Duodenal mucosa (tissue), 2 donors: ENCODE measurements at regions not wholly inside any gene's neighbourhood (a gene's known extent, or its start where the extent isn't known, plus 50 kb on each side); places are given as distances from the start of the nearest gene placed in this dataset.

Experiments
- H3K27ac ChIP-seq: one replicate; pipeline ENCODE4 v1.7.0; 2013; ENCODE audit warnings: low read depth, low read length
- H3K27me3 ChIP-seq, 2 donors: one replicate each; pipeline ENCODE4 v1.7.0; 2013; ENCODE audit warnings: low read length in 2 of 2, control low read depth in 1 of 2; ENCODE audit not compliant: insufficient read depth in 2 of 2, control insufficient read depth in 1 of 2
- H3K36me3 ChIP-seq, 2 donors: one replicate each; pipeline ENCODE4 v1.7.0; 2013; ENCODE audit warnings: low read length in 2 of 2, control low read depth in 1 of 2; ENCODE audit not compliant: insufficient read depth in 2 of 2, control insufficient read depth in 1 of 2
- H3K4me1 ChIP-seq, 2 donors: one replicate each; pipeline ENCODE4 v1.7.0; 2013; ENCODE audit warnings: low read length in 2 of 2, control low read depth in 1 of 2; ENCODE audit not compliant: insufficient read depth in 2 of 2, control insufficient read depth in 1 of 2
- H3K4me3 ChIP-seq, 2 donors: one replicate each; pipeline ENCODE4 v1.7.0; 2013; ENCODE audit warnings: low read length in 2 of 2, low read depth in 1 of 2
- H3K9ac ChIP-seq, 2 donors: one replicate each; pipeline ENCODE4 v1.7.0; 2013; ENCODE audit warnings: low read length in 2 of 2, low read depth in 1 of 2
- H3K9me3 ChIP-seq, 2 donors: one replicate each; pipeline ENCODE4 v1.7.0; 2013; ENCODE audit warnings: low read length in 2 of 2, control low read depth in 1 of 2; ENCODE audit not compliant: control insufficient read depth in 1 of 2

DNA sequence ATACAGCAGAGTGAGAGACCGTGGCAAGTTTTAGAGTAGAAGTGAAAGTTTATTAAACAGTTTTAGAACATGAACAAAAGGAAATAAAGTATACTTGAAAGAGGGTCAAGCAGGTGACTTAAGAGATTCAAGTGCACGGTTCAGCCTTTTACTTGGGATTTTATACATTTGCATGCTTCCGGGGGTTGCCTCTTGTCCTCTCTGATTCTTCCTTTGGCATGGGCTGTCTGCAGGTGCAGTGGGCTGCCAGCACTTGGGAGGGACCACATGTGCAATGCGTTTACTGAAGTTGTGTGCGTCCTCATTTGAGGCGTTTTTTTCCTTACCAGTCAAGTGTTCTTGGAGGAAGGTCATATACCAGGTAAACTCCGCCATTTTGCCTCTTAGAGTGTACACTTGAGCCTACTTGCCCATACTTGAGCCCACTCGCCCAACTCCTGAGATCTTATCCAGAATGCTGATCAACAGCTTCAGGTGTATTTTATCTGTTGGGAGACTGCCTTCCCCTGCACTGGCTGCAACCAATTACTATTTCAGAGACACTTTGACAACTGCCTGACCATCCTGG is 195.2 kb downstream of the IRX5 start:
- H3K27ac ChIP-seq = no peak overlapping the region
- no peaks in the 10 kb centered on the region for H3K36me3 ChIP-seq
- H3K4me1 ChIP-seq = no peaks in the 10 kb centered on the region
- peaks cover 0 to 9% of the 10 kb centered on the region in 2 donors for H3K9me3 ChIP-seq
- H3K9ac ChIP-seq = no peak overlapping the region
- H3K4me3 ChIP-seq = no peak overlapping the region
- no peaks in the 10 kb centered on the region for H3K27me3 ChIP-seq

DNA sequence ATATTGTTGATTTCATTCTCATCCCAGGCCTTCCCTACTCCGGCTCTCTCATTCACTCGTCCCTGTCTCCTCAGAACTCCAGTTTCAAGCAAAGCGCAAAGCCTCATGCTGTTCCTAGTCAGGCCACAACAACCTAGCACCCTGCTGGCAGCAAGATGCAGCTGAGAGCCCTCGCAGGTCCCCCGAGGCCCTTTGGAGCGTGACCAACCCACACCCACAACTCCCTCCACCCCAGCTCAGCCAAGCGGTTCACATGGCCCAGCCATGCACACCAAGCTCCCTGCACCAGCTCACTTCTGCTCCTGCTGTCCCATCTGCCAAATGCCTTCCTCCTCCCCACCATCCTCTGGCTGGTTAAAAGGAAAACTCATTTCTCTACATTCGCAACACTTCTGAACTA is 195.8 kb downstream of the IRX5 start:
- no peaks in the 10 kb centered on the region for H3K36me3 ChIP-seq
- no peaks in the 10 kb centered on the region for H3K4me1 ChIP-seq
- no peak overlapping the region for H3K4me3 ChIP-seq
- no peak overlapping the region for H3K9ac ChIP-seq
- no peaks in the 10 kb centered on the region for H3K27me3 ChIP-seq
- H3K27ac ChIP-seq = no peak overlapping the region
- H3K9me3 ChIP-seq = peaks cover 0 to 9% of the 10 kb centered on the region in 2 donors

DNA sequence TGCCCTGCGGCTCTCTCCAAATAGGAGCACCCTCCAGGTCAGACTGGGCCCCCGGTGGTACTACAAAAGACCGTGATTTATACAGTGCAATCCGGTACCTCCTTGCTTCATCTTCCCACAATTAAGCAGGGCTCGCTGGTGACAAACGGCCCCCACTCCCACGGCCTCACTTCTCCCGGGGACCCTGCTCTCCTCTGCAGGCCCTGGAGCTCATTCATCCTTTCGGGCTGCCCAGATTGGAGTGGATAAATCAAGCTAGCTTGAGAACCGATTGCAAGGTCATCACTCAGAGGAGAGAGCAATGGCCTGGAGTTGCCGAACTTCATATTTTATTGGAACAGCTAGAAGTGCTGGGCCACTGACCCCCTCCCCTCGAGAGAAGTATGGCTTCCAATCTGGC is 193.5 kb upstream of the IRX6 start:
- H3K4me1 ChIP-seq = no peaks in the 10 kb centered on the region
- H3K4me3 ChIP-seq = no peak overlapping the region
- H3K27me3 ChIP-seq = no peaks in the 10 kb centered on the region
- H3K9ac ChIP-seq = no peak overlapping the region
- no peaks in the 10 kb centered on the region for H3K9me3 ChIP-seq
- H3K36me3 ChIP-seq = no peaks in the 10 kb centered on the region
- no peak overlapping the region for H3K27ac ChIP-seq

DNA sequence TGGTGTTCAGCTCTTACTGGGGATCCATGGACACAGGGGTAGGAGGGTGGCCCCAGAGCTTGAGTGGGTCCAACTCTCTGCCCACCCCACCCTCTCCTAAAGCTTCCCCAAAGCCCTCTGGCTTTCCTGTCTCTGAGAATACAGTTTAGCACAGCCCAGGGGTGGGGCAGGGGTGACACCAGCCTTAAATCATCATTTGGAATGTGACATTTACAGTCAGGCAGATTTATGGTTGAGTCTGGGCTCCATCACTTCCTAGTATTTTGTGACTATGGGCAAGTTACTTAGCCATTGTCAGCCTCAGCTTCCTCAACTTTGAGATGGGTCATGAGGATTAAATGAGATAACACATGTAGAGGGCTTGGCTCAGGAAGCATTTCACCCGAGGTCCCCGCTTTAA is 193.1 kb upstream of the IRX6 start:
- Histone ChIP-seq H3K4me1 (no peaks in the 10 kb centered on the region), H3K9me3 (no peaks in the 10 kb centered on the region), H3K9ac (no peak overlapping the region), H3K27me3 (no peaks in the 10 kb centered on the region), H3K4me3 (no peak overlapping the region), H3K36me3 (no peaks in the 10 kb centered on the region), H3K27ac (no peak overlapping the region)

DNA sequence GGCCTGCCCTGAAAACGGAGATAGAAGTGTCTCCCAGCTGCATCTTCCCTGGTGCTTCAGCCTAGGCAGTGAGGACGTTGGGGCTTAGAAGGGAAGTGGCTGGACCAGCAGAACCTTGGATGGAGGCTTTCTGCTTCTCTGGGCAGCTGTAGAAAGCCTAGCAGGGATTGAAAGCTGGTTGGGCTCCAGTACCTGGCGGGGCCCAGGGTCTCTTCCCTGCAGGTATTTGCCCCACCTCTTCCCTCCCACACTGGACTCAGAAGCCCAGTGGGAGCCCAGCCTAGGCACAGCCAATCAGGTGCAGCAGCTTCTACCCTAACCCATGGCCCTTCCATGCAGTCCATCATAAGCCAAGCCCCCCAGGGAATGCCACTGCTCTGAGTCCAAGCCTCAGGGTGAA is 190.3 kb upstream of the IRX6 start:
- Histone ChIP-seq H3K9ac (no peak overlapping the region), H3K36me3 (no peaks in the 10 kb centered on the region), H3K4me1 (no peaks in the 10 kb centered on the region), H3K27me3 (no peaks in the 10 kb centered on the region), H3K27ac (no peak overlapping the region), H3K4me3 (no peak overlapping the region), H3K9me3 (no peaks in the 10 kb centered on the region)

DNA sequence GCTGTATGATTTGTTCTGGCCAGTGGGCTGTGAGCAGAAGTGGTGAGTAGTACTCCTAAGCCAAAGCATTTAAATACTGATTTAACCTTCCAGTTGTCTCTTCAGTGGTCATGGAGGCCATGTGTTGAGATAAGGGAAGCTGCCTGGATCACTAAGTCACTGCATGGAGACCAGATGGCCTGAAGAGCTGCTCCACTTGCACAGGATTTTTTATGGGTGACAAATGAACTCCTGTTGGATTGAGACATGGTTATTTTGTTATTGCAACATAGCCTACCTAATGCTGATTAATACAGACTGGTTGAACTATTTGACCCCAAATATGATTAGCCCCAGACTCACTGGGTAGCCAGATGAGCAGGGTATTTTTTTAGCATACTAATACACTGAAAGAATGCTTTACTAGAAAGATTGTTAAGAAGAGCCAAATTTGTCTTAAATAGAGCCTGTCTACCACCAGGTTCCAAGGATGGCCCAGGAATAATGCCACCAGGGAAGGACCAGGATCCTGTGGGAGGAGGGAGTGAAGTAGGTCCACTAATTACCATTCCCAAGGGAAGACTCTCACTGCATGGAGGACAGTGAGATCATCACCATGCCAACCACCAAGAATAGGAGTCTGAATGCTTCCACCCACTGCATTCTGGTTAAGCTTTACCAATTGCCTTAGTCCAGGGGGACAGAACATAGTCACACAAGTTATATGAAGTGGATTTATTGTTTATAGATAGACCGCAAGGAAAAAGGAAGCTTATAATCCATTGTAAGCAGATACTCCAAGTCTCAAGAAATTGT is 187.4 kb upstream of the IRX6 start:
- no peaks in the 10 kb centered on the region for H3K27me3 ChIP-seq
- H3K36me3 ChIP-seq = no peaks in the 10 kb centered on the region
- H3K9ac ChIP-seq = no peak overlapping the region
- H3K27ac ChIP-seq = no peak overlapping the region
- H3K4me1 ChIP-seq = no peaks in the 10 kb centered on the region
- no peaks in the 10 kb centered on the region for H3K9me3 ChIP-seq
- H3K4me3 ChIP-seq = no peak overlapping the region

DNA sequence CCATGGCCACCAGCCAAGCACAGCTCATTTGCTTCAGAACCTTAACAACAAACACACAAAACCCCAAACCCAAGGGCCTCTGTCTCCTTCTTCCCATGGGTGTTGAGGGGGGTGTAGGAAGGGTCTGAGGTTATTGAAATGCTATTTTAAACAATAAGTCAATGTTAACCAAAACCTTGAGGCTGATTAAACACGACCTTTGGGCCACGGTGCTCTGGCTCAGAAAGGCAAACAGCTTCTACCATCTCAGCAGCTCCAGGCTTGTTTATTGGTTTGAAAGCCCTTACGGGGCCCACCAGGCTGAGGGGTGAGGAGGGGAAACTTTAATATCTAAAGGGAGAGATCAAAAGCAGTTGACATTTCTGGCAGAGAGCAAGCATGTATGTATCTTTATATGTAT is 185.7 kb upstream of the IRX6 start:
- Histone ChIP-seq H3K9ac (no peak overlapping the region), H3K36me3 (no peaks in the 10 kb centered on the region), H3K27me3 (no peaks in the 10 kb centered on the region), H3K4me3 (no peak overlapping the region), H3K9me3 (no peaks in the 10 kb centered on the region), H3K4me1 (no peaks in the 10 kb centered on the region), H3K27ac (no peak overlapping the region)

DNA sequence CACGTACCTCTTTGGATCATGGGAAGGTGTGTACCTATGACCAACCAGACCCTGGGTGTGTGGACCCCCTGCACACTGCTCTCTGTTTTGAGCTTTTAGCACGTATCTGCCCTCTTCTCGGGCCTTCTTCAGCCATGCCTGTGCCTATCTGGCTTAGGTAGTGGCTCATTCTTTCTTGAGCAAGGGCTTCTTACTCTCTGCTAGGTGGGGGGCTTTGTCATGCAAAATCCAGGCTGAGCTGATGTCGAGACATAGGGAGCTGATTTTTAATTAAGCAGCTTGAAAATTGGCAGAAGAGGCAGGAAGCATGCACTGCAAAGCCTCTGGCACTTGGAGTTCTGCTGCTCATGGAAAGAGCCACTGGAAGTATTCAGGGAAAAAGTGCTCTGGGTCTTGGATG is 181.6 kb upstream of the IRX6 start:
- no peaks in the 10 kb centered on the region for H3K36me3 ChIP-seq
- no peak overlapping the region for H3K4me3 ChIP-seq
- H3K27ac ChIP-seq = no peak overlapping the region
- no peak overlapping the region for H3K9ac ChIP-seq
- H3K4me1 ChIP-seq = no peaks in the 10 kb centered on the region
- no peaks in the 10 kb centered on the region for H3K9me3 ChIP-seq
- no peaks in the 10 kb centered on the region for H3K27me3 ChIP-seq

DNA sequence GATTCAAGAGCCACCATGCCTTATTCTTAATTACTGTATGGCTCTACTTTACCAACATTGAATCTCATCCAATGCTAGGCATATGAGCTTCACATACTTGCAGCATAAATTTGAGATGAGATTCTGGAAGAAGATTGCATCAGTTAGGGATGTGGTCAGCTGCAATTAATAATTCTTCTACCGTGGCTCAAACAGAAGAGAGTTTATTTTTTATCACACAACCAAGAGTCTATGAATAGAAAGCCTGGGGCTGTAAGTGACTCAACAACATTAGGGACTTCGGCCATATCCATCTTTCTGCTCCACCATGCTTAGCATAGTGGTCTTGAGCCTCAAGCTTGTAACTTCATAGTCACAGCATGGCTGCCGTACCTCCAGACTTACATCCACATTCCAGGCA is 179.4 kb upstream of the IRX6 start:
- no peaks in the 10 kb centered on the region for H3K27me3 ChIP-seq
- H3K9ac ChIP-seq = no peak overlapping the region
- no peak overlapping the region for H3K4me3 ChIP-seq
- no peak overlapping the region for H3K27ac ChIP-seq
- H3K36me3 ChIP-seq = no peaks in the 10 kb centered on the region
- H3K9me3 ChIP-seq = no peaks in the 10 kb centered on the region
- no peaks in the 10 kb centered on the region for H3K4me1 ChIP-seq

DNA sequence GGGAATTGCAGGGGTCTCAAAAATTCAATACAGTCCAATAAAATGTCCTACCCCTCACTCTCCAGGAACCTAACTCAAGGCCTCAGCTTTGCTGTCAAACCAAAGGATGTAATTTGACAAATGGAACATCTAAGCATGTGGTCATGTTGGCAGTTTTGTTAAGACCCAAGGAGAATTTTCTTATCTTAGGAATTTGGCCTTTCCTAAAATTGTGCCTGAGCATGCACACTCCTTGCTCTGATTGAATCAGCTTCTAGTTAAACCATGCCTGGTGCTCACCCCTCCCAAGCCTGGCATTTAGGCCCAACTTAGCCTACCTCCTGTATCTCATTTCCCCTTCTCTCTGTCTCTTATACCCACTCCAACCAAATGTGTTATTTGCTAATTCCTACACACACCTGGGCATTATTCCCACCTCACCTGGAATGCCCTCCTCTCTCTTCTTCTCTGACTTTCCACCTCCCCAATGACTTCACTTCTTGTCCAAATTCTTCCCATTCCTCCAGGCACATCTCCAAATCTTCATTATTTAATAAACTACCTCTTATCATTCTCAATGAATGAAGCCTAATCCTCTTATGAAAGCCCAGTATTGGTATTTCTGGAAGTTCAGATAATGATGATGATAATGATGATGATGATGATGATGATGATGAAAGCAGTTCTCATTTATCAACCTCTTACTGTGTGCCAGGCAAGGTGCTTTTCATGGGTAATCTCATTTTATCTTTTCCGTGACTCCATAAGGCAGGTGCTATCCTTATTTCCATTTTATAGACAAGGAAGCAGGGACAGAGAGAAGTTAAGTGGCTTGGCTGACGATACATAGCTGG is 178.0 kb upstream of the IRX6 start:
- Histone ChIP-seq H3K27ac (no peak overlapping the region), H3K4me1 (no peaks in the 10 kb centered on the region), H3K9me3 (no peaks in the 10 kb centered on the region), H3K4me3 (no peak overlapping the region), H3K27me3 (no peaks in the 10 kb centered on the region), H3K9ac (no peak overlapping the region), H3K36me3 (no peaks in the 10 kb centered on the region)
